ENCODE measurements at regions not wholly inside any gene's neighbourhood (a gene's known extent, or its start where the extent isn't known, plus 50 kb on each side); places are given as distances from the start of the nearest gene placed in this dataset.

GRCh38 chr15:53414167-53414566 lies 345.3 kb downstream of the WDR72 start:
- TF ChIP-seq CTCF (IDR thresholded peaks at IDR 0.05) (no peak), POLR2A (IDR thresholded peaks at IDR 0.05) (no peak)
